Right hindlimb (tissue), 1 donor: ENCODE measurements at regions not wholly inside any gene's neighbourhood (a gene's known extent, or its start where the extent isn't known, plus 50 kb on each side); places are given as distances from the start of the nearest gene placed in this dataset.

ENCODE experiments used
- DNase-seq: peaks from one replicate; pipeline ENCODE4 v3.0.0-alpha.2; 2018

DNA sequence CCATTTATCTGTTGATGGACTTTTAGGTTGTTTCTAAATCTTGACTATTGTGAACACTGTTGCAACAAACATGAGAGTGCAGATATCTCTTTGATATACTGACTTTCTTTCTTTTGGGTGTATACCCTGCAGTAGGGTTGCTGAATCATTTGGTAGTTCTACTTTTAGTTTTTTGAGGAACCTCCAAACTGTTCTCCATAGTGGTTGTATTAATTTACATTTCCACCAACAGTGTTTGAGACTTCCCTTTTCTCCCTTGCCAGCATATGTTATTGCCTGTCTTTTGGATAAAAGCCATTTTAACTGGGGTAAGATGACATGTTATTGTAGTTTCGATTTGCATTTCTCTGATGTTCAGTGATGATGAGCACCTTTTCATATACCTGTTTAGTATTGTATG, 330.0 kb downstream of the DDX10 start:
- no peak for DNase-seq

DNA sequence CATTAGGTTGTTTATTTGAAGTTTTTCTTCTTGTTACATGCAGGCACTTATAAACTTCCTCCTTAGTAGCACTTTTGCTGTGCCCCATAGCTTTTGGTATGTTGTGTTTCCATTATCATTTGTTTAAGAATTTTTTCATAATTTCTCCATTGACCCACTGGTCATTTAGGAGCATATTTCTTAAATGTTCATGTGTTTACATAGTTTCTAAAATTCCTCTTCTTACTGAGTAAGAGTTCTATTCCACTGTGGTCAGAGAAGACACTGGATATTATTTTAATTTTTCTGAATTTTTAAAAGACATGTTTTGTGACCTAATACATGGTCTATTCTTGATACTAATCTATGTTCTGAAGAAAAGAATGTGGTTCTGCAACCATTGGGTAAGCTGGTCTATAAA, 333.0 kb downstream of the DDX10 start:
- DNase-seq, result no peak

DNA sequence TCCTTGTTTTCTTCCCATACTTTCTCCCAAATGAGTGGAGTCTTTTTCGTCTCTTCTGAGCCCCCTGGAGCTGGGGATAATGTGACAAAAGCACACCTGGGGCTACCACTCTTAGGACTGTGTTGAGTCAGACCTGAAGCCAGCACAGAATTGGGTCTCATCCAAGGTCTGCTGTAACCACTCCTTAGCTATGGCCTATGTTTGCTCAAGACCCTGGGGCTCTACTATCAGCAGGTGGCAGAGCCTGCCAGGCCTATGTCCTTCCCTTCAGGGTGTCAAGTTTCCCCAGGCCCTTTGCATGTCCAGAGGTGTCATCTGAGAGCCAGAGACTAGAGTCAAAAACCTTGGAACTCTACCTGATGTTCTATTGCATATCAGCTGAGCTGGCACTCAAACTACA, 335.7 kb downstream of the DDX10 start:
- no peak for DNase-seq

DNA sequence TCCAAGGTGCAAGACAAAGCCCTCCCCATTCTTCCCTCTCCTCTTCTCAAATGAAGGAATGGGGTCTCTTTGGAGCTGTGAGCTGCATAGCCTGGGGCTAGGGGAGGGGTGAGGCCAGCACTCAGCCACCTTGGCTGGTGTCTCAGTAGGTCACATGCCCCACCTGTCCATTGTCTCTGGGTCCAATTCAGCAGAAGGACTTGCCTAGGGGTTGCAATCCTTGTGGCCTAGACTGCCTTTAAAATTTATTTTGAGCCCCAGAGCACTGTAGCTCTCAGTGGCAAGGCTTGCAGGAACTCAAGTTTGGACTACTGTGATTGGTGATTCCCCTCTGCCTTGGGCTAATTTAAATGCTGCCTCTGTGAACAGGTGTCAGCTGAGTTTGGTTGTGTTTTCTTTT, 336.7 kb downstream of the DDX10 start:
- DNase-seq, result no peak

DNA sequence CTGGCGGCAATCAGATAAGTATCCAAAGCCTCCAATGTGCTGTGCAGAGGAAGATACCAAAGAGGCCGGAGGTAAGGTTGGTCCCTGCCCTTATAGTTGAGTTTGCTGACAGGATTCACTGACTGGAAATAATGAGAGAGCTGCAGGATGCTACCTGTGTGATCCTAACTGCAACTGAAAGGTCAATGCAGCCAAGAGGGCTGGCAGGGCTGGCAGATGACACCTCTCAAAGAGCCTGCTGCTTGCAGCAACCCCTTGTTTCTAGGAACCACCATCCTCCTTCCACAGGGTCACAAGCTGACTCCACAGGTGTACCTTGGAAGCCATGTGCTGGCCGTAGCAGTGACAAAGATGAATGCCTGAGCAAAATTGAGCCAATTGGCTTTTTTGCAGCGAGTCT, 348.1 kb downstream of the DDX10 start:
- no peak for DNase-seq

DNA sequence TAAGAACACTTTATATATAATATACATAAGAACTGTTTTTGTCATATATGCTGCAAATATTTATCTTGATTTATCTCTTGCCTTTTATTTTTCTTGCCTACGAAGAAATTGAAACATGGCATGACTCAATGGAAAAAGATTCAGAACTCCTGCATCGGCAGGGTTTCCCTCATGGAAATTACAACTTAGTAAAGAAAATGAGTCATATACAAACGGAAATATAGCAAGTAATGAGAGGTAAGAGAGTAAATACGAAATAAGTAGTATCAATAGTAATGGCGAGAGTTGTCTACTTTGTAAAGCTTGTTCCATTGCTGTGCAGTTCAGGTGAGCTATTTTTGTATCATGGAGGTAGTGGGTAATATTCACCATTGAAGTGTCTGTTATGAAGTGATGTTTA, 350.4 kb downstream of the DDX10 start:
- no peak for DNase-seq

DNA sequence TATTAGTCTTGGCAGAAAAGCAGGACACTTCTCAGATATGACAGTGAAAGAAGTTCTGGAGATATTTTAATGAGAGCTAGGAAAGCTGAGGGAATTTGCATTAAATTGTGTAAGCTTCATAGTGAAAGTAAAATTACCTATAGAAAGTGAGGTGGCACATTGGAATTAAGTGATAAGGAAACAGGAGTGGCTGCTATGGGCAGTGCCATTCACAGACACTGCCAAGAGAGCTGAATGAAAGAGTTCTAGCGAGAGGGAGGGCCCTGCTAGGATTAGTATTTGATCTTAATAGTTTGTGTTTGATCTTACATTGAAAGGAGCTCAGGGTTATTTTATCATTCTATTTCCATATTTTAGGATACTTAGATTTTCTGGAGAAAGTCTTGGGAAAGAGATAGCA, 351.9 kb downstream of the DDX10 start:
- no peak for DNase-seq

DNA sequence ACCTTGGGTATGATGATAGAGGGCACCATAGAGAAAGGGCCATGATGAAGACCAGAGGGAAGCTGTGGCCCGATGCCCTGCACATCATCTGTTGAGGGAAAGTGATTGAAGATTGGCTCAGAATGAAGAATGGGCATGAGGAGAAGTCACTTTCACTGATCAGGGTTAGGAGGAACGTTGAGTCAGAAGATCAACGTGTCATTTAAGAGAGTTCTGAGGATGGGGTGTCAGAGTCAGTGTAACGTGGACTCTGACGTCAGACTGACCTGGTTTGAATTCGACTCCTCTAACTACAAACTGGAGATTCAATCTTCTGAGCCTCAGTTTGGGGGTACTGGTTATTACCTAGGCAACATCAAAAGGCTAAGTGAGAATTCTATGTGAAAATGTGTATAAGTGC, 352.6 kb downstream of the DDX10 start:
- no peak for DNase-seq

DNA sequence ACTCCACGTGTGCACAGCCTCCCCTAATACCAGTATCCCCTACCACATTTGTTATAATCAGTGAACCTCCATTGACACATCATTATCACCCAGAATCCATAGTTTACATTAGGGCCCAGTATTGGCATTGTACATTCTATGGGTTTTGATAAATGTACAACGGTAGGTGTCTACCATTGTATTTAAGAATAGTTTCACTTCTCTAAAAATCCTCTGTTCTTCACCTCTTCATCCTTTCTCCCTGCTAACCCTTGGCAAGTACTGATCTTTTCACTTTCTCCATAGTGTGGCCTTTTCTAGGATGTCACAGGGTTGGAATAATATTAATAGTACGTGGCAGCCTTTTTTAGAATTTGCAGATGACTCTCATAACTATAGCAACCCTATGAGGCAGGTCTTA, 353.8 kb downstream of the DDX10 start:
- no peak for DNase-seq

DNA sequence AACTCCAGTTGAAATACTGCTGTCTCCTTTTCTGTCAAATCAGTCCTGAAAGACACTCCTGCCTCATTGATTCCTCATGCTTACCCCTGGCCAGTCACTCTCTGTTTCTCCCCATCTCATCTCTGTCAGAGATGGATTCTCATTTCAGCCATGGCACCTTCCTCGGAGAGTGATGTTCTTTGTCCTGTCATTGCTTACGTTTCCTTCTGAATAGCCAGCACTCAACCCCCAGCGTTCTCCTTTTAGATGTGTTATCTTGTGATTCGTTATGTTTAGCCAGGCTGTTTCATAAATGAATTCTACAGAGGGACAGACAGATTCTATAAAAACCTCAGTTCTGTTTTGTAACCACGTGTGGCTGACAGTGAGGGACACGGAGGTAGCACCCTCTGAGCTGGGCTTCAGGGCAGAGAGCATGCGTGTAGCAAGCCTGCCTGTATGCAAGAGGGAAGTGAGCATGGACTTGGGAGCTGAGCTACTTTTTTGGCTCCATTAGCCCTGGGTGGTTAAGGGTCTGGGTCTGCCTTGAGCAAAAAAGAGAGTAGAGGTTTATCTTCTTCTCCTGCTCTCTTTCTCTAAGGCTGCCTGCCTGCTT, 354.6 kb downstream of the DDX10 start:
- DNase-seq, result no peak

DNA sequence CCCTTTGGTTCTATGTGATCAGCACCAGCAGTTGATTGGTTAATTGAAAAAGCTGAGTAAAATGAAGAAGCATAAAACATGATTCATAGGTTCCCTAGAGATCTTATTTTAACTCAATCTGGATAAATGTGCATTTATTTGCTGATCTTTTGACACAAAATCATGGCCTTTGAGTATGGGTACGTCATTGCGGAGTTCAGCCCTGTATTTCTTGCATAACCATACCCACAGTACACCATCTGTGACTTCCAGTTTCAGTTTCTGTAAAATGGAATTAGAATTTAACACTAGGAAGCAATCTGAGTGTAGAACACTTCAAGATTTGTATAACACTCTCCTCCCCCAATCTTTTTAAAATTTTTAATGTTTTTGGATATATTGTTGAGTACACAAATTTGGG, 358.2 kb downstream of the DDX10 start:
- no peak for DNase-seq

DNA sequence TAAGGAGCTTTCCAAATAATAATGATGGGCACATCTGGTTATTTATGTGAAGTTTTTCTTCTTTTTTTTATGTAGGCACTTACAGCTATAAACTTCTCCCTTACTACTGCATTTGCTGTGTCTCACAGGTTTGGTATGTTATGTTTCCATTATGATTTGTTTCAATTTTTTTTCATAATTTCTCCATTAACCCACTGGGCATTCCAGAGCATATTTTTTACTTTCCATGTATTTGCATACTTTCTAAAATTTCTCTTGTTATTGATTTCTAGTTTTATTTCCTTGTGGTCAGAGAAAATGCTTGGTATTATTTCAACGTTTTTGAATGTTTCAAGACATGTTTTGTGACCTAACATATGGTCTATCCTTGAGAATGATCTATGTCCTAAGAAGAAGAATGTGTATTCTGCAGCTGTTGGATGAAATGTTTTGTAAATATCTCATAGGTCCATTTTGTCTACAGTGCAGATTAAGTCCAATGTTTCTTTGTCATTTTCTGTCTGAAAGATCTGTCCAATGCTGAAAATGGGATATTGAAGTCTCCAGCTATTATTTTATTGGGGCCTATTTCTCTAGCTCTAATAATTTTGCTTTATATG, 362.1 kb downstream of the DDX10 start:
- DNase-seq, result no peak

DNA sequence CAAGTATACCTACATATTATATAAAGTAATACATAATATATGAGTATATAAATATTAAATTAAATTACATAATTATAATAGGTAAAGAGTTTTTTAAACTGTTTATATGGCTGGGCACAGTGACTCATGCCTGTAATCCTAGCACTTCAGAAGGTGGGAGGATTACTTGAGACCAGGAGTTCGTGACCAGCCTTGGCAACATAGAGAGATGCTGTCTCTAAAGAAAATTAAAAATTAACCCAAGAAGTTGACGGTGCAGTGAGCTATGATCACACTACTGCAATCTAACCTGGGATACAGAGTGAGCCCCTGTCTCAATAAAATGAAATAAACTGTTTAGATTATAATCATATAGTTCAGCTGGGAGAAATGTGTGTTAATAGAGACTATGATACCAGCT, 363.0 kb downstream of the DDX10 start:
- DNase-seq, result no peak

DNA sequence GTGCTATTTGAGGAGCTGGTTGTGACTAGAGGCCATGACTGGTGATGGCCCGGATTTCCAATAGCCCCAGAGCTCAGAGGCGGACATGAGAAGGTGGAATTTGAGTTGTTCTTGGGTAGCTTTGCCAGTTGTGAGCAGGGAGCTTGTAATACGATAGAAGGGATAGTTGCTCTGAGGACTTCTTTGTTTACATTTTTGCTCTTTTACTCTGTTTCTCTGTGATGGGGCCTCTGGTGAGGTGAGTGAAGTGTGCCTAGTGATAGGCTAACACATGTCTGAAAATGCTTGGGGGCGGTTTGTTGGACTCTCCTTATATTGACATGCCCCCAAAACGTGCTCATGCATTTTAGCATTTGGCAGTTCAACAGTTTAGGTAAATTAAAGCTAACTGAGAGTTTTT, 365.1 kb downstream of the DDX10 start:
- DNase-seq, result no peak

DNA sequence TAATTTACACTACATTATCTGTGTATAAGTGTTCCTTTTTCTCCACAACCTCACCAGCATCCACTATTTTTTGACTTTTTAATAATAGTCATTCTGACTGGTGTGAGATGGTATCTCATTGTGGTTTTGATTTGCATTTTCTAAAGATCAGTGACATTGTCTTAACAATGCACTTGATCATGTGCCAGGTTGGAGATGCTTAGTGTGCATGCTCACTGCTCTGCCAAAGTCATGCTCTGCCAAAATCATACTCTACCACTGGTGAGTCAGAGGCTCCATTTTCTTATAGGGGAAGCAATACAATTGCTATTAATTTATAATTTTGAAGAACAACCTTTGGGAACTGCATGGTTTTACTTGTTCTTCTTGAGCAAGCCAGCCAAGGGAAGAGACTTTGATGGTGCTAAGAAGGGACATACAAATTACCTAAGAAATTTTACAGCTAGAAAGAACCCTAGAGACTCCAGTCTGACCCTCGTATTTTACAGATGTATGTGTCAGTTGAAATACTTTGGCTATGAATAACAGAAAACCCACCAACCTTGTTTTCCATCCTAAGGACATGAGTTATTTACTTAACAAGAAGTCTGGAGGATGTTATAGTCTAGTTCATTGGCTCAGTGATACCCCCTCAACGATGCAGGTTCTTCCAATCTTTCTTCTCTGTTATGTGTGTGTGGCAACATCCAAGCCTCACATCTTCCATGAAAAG, 368.9 kb downstream of the DDX10 start:
- no peak for DNase-seq

DNA sequence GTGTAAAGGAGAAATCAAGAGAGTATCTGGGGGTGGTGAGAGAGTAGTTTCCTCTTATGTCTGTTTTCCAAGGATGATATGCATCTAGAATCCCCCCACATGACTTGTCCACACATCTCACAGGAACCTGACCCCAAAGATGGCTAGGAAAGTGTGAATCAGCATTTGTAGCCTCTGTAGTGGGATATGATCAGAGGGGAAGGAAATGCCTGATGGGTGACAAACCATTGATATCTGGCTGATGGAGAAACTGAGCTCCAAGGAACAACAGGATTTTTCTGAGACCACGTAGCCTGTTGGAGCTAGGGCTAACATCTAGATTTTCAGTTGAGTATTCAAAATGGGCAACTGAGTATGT, 369.4 kb downstream of the DDX10 start:
- DNase-seq, result no peak

DNA sequence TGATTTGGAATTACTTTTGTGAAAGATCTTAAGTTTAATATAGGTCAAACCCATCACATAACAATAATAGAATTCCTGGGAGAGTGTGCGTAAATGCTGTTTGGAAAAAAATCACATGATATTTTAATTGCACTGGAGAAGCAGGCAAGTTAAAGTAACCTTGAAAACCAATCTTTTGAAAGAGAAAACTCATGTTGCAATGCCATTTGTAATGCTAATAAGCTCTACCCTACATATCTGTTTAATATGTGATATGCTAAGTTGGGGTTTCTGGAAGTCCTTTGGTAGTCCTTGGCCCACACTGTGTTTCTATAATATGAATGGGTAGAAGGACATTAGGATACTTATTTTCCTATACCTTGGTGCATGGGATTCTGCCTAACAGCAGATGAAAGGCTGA, 370.4 kb downstream of the DDX10 start:
- DNase-seq, result no peak

DNA sequence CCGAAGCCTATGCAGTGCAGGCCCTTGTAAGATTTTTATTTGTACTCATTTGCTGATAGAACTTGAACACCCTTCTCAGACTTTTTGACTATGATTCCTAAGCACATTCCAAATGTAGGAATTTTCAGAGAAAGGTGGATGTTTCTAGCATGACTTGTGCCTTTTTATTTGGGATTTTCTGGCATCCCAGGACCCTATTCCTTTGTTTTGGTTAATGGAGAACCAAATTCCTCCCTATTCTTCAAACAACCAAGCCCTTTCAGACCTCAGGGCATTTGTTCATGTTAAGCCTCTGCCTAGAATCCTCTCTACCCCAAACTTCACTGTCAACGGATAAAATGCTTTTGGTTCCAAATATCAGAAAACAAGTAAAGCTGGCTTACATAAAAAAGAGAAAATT, 371.1 kb downstream of the DDX10 start:
- no peak for DNase-seq

DNA sequence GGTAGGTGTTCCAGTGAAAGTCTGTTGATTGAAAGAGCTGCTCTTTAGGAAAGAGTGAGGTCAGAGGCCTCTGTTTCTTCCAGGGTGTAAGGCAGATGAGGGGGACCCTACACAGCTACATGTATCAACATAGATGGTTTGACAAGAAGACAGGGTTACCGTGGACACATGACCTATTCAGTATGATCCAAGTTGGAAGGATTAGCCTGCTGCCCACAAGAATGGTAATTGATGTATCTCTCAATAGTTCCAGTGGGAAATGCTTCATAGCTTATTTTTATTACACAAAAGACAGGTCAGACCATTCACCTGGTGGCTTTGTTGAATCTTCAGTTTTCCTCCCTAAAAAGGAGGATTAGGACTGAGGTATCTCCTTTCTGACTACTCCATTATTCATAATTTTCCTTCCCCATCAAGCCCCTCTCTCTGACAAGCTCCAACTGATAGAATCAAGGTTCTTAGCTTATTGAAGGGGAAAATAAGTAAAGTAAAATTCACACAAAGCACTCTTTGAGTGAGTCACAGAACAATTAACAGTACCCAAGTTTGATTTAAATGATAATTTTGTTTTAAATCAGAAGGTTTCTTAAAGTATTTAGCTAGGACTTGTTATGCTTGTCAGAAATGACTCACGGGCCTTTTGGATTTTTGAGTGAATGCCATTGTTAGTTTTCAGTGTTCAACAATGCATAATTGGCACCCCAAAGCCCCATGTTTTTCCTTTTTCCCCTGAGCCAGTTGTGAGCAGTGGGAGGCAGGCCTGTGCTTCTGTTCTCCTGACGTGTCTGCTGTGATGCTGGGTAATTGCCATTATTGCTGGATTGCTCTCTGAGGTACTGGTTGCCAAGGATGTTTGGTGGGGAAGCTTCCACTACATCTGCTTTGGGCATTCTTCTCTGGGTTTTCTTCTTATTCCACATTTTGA, 373.2 kb downstream of the DDX10 start:
- DNase-seq, result no peak

DNA sequence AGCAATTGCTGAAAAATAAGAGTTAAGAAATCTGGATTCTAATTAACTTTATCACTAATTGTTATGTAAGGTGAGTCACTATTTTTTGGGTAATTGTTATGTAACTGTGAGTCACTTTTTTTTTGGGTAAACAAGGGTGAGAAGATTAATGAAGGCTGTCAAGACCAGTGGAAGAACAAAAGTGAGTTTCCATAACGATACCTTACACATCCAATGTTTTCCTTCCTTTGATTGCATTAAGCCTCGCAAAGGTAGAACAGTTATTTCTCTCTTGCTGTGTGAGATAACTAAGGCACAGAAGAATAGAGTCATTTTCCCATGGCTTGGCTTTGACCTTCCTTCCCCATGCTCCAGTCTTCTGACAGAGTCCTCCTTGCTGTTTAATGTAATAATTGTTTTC, 374.7 kb downstream of the DDX10 start:
- DNase-seq, result no peak

DNA sequence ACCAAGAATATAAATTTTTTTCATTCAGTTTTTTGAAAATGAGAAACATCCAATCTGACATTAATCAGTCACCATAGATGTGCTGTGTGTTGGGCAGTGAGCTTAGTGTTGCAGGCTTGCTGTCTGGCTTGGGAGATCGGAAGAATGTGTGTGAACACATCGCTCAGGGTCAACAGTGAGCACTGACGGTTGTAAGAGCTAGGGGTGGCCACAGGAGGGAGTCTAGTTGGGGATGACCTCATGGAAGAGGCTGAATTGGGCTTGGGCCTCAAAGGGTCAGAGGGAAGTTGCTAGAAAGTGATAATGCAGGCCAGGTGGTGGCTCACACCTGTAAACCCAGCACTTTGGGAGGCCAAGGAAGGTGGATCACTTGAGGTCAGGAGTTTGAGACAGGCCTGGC, 375.4 kb downstream of the DDX10 start:
- no peak for DNase-seq

DNA sequence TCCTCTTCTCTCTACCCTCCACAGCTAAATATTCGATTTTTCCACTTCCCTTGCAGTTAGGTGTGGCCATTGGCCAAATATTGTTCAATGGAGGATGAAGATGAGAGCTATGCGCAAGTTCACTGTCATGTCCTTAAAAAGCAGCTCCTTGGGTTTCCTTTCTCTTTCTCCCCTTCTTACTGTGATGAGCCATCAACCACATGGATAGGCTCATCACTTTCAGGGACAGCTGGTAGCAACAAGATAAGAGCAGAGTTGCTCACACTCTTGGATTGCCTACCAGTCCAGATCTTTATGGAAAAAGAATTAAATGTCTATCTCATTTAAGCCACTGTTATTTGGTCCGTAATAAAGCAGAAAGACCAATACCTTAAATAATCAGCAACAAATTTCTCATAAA, 377.0 kb downstream of the DDX10 start:
- no peak for DNase-seq

DNA sequence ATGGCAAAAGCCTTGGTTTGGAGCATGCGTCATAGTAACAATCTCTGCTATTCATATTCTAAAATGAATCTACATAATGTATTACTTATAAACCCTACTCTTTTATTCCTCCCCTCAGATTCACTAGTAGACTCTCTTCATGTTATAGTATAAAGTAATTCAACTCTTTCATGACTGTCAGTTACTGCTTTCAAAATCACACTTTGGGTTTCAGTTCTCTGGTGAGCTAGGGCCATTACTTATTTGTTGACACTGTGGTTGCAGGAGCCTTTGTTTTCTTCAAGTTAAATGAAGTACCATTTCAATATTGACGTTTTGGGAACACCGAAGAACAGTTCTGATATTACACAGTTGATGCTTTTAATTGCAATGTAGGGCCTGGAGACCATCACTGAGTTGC, 378.4 kb downstream of the DDX10 start:
- no peak for DNase-seq
